ENCODE measurements at regions not wholly inside any gene's neighbourhood (a gene's known extent, or its start where the extent isn't known, plus 50 kb on each side); places are given as distances from the start of the nearest gene placed in this dataset.

DNA sequence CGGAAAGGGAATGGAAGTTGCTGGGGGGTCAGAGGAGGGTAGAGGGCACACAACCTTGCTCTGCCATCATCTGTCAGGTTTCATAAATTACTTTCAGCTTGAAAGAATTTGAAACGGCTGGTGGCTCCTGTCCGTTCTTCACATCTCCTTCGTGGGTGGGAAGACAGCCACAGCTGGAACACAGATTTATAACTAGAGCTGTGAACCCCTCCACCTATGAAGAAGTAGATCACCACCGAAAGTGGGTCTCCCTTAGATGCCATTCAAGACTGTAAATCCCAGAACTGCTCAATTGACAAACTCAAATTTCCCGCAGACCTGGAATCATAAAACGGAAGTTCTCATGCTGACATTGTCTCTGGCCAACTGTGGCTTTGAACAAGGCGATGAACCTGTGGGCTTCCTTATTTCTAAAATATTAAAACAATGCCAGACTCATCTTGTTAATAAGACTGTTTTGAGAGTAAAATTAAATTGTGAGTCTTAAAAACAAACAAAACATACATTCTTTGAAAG is 65.3 kb downstream of the BTBD3 start:
- TF ChIP-seq, protein P1, sequence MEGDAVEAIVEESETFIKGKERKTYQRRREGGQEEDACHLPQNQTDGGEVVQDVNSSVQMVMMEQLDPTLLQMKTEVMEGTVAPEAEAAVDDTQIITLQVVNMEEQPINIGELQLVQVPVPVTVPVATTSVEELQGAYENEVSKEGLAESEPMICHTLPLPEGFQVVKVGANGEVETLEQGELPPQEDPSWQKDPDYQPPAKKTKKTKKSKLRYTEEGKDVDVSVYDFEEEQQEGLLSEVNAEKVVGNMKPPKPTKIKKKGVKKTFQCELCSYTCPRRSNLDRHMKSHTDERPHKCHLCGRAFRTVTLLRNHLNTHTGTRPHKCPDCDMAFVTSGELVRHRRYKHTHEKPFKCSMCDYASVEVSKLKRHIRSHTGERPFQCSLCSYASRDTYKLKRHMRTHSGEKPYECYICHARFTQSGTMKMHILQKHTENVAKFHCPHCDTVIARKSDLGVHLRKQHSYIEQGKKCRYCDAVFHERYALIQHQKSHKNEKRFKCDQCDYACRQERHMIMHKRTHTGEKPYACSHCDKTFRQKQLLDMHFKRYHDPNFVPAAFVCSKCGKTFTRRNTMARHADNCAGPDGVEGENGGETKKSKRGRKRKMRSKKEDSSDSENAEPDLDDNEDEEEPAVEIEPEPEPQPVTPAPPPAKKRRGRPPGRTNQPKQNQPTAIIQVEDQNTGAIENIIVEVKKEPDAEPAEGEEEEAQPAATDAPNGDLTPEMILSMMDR (IDR thresholded peaks at IDR 0.05; ENCODE audit: control extremely low read depth, extremely low read depth, low read depth, missing control alignments) = no peak
- CTCF ChIA-PET = no interaction called here
- POLR2A ChIA-PET = no interaction called here

DNA sequence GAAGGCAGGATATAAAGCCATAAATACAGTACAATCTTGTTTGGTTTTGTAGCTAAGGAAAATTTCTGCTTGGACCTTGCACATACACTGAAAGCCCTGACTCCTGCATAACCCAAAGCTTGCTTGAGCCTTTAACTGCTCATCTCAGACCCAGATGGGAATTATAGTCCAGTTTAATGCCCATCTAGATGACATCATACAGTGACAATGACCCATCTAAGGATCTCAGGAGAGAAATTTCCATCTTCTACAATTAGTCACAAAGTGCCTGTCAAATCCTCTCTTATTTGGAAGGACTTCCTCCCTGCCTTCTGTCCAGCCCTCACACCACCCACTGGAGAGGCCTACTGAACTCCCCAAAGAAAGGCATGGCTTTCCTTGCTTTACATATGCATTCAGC is 69.3 kb downstream of the BTBD3 start:
- CTCF ChIA-PET = no interaction called here
- DNase-seq (ENCODE audit: extremely low spot score) = no peak
- POLR2A ChIA-PET = no interaction called here
- TF ChIP-seq, protein P1 (IDR thresholded peaks at IDR 0.05; ENCODE audit: control extremely low read depth, extremely low read depth, low read depth, missing control alignments) = no peak

More for the DNA sequence above, 65.3 kb downstream of the BTBD3 start:
- no peak for DNase-seq (ENCODE audit: extremely low spot score)

DNA sequence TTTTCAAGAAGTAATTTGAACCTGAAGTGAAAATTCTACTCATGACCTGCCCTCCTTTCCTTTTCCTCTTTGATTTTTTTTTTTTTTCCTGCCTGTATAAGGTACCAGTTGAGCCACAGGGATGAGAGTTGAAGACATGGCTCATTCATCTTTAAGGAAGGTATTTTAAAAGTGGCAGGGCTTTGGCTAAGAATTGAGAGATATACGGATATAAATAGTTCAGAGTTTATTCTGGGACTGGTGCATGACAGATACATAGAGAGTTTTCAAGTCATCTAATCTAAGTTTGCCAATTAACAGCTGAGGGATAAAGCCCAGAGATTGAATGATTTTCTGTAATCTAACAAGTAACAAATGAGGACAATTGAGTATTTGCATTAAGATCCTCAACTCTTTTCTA is 69.8 kb downstream of the BTBD3 start:
- TF ChIP-seq, protein P1 (IDR thresholded peaks at IDR 0.05; ENCODE audit: control extremely low read depth, extremely low read depth, low read depth, missing control alignments) = no peak
- DNase-seq (ENCODE audit: extremely low spot score) = no peak
- ChIA-PET POLR2A (no interaction called here), CTCF (no interaction called here)

DNA sequence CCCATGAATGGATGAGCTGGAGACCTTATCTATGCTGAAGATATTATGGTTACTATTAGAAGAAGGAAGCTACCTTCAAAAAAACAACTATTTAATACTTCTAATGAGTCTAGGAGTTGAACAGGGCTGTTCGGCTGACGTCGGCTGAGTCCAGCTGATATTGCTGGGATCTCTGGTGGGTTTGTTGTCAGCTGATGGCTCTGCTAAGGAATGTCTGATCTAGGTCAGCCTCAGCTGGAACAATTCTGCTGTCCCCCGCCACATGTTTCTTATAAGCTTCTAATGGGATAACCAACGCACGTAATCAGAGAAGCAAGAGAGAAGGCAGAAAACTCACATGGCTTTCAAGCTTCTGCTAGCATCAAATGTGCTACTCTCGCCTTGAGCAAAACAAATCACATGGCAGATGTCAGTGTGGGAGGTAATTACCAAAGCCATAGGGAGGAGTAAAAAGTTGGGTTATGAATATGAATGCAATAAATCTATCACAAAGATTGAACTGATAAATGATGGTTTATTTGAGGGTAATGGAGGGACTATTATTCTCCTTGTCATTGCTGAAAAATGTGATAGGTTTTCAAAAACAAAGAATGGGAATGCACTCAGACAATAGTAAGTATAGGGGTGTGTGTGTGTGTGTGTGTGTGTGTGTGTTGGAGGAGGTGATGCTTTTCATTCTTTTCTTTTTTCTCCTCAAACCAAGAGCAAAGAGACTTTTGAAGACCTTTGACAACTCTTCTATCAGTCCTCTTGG is 71.5 kb downstream of the BTBD3 start:
- TF ChIP-seq, protein P1 (IDR thresholded peaks at IDR 0.05; ENCODE audit: control extremely low read depth, extremely low read depth, low read depth, missing control alignments) = no peak
- DNase-seq (ENCODE audit: extremely low spot score) = no peak
- CTCF ChIA-PET = interaction anchor here (0.9 to 1.4 kb wide), 2 partner anchors 24 to 42 kb away, joined by 3 read pairs; no protein-coding TSS in a partner anchor
- POLR2A ChIA-PET = no interaction called here

DNA sequence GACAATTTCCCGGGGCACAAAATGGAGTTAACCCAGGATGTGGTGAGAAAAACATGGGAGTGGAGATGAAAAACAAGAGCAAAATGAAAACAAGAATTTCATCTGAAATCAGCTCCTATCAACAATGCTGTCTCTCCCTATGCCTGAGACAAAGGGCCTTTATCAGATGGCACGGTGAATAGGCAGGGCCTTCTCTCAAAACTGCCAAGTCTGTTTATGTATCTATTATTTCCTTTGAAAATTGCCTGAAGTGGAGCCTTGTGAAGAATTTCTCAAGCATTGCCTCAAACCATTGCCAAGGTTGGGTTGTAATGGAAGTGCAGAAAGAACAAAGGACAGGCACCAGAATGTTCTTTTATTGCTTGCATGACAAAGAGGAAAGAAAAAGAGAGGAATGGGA is 74.7 kb downstream of the BTBD3 start:
- CTCF ChIA-PET = no interaction called here
- TF ChIP-seq, protein P1 (IDR thresholded peaks at IDR 0.05; ENCODE audit: control extremely low read depth, extremely low read depth, low read depth, missing control alignments) = no peak
- DNase-seq (ENCODE audit: extremely low spot score) = no peak
- POLR2A ChIA-PET = no interaction called here

DNA sequence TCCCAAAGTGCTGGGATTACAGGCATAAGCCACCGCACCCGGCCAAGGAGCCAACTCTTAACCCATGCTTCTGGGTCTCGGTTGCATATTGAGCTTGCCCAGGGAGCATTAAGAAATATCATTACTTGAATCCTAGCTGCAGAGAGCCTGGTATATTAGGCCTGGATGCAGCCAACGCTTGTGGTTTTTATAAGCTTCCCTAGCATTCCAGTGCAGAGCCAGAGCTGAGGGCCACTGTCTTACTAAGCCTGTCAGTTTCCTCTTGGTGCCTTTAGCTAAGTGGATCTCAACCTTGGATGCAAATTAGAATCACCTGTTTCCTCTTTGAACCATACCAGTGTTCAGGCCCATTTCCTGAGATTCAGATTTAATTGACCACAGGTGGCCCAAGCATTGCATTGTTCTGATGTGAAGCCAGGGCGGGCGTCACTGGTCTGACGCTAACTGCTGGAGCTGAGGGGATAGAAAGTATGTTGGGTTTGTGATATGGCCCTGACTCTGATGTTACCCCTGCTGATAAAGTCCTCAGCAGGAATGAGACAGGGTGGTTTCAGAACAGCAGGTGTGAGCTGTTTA is 76.3 kb downstream of the BTBD3 start:
- TF ChIP-seq, protein P1 (IDR thresholded peaks at IDR 0.05; ENCODE audit: control extremely low read depth, extremely low read depth, low read depth, missing control alignments) = no peak
- POLR2A ChIA-PET = no interaction called here
- CTCF ChIA-PET = interaction anchor here (1.6 to 2.4 kb wide), 3 partner anchors 14 to 21 kb away, joined by 3 to 7 read pairs (median 6); no protein-coding TSS in a partner anchor
- DNase-seq (ENCODE audit: extremely low spot score) = no peak

All from GM10248 (cell line).